CD4-positive, alpha-beta T cell treated with Interleukin-1 beta for 1 hour (primary cell): ENCODE measurements at regions not wholly inside any gene's neighbourhood (a gene's known extent, or its start where the extent isn't known, plus 50 kb on each side); places are given as distances from the start of the nearest gene placed in this dataset.
A peak's percentile ranks its signal among the peaks of the same experiment; 100 is the strongest.

Source experiments
- DNase-seq, 2 donors: peaks; one replicate each; pipeline ENCODE4 v3.0.0-alpha.2; 2020 to 2022

GRCh38 chr1:114342376-114342775 is 168.6 kb downstream of the TRIM33 start:
- DNase-seq: peak; percentile 46 to 54

DNA sequence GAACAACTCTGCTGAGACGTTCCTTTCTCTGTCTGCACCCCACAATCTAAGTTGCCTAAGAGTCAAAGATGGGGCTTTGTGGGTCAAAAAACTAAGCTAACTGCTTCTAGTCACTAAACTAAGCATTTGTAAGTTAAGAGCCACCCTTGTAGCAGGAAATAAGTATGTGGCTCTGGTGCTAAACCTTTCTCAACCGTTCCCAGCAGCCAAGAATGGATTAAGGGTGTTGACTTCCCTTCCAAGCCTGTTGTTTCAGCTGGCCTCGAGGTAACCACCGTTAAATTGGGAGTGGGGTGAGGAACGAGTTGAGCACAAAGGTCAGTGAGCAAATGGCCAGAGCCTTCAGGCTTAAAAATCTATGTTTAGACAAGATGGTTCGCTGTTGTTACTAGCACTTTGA is 169.1 kb downstream of the TRIM33 start:
- peak in 1 of 2 donors; percentile 10 for DNase-seq

- DNase-seq: peak; percentile 42 to 59
Measured at GRCh38 chr1:114341299-114341698, 169.7 kb downstream of the TRIM33 start.

DNA sequence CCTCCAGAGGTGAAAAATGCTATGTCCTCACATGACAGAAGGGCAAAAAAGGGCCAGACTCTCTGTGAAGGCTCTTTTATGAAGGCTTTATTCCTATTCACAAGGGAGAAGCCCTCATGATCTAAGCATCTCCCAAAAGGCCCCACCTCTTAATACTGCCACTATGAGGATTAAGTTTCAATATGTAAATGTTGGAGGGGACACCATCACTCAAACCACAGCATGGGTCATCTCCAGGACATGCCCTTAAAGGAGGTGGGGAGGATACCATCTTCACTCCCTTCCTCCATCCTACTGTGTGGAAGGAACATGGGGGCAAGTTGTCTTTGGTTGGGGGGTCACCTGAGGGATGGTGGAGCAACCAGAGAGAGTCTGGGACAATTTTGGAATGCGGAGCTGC is 170.1 kb downstream of the TRIM33 start:
- no peak for DNase-seq

DNA sequence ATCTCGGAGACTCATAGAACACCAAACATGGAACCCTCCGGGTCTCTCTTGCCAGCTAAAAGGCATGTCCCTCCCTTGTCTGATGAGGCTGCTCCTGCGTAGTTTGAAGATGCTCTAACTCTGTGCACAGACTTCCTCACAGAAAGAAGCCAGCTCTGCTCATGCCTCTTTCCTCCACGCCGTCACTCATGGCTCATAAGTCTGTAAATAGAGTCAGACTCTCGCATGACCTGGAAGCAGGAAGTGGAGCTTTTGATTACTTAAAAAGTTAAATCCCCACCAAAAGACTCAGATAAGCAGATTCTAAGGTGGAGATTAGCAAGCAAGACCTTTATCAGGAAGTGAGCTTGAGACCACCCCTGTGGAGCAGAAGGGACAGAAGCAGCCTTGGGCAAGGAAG is 171.6 kb downstream of the TRIM33 start:
- no peak for DNase-seq

- no peak for DNase-seq
Measured at GRCh38 chr1:114338191-114338890, 172.7 kb downstream of the TRIM33 start.

DNA sequence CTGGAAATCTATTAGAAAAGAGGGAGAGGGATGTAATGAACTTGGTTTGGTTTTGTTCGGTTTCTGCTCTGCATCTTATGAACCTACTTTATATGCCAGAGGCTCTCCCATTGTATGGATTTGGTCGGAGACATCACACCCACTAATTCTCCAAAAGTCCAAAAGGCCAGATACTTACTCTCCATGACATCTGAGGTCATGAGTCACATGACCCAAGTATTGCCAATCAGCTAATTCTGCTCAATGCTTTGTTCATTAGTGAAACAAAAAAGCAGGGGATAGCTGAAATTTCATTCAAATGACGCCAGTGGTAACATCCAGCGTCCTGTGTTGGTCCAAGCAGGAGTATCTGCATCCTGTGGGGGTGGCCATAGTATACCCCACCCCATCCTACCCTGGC is 173.6 kb downstream of the TRIM33 start:
- DNase-seq: no peak

DNA sequence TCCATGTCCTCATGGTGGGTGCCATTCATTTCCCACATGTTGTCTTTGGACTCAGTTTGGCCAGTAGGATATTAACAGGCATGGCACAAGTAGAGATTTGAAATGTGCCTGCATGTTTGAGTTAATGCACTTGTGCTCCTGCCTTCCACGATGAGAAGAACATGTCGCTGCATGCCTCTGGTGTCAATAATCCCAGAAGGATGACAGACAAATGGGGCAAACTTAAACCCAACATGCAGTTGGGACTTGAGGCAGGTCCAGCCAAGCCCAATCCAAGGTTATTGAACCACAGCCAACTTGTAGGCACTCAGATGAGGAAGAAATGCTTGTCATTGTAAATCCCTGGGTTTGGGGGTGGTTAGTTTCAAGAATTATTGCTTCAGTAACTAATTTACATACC is 174.6 kb downstream of the TRIM33 start:
- DNase-seq: no peak

DNA sequence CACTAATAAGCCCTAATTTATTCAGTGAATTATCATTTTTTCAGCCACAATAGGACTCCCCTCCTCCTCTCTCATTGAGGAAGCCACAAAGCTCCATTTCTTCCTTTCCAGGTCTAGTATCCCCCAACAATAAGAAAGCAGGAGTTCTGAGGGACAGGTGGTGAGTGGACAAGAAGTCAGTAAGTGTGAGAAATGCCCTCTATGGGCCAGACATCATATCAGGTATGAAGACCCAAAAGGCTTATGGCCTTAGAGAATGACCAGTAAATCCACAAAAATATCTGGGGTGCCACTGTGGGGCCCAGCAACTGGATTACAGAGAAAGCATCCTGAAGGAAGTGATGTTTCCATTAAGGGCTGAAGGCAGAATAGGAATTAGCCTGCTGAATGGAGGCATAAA is 175.7 kb downstream of the TRIM33 start:
- no peak for DNase-seq

DNA sequence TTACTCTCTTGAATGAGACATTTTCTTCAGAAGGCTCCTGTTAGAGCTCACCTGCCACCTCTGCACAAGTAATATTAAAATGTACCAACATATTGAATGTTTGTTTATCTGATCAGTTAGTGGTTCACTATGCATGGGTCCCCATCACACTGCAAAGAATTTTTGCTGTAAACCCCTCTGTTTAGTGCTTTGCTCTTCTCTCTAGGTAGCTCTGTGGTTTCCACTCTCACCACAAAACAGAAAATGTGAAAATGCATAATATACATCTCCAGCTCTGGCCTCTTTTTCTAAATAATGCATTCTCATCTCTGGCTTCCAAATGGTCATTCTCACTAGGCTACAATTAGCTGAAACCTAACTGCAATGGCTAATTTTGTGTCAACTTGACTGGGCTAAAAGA is 176.7 kb downstream of the TRIM33 start:
- peak in 1 of 2 donors; percentile 8 for DNase-seq

GRCh38 chr1:114333690-114334089 is 177.3 kb downstream of the TRIM33 start:
- DNase-seq: no peak

DNA sequence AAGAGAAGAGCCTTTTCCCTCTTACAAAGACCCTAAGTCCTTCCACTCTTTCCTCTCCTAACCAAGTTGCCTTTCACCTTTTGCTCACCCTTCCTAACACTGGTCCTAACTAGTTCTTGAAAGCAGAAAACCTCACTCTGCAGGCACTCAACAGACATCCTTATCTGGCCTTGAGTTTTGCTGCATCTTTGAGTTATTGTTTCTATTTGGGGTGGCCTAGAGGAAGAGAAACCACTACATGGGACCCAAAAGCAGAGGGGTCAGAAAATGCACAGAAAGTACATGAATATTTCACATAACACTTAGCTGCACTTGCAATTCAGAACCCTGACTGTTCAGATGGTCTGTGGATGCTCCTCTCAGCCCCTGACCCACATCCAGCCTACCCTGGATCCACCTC is 178.3 kb upstream of the SYT6 start:
- DNase-seq: no peak

- DNase-seq: peak; percentile 34 to 42
Measured at GRCh38 chr1:114330451-114330983, 176.8 kb upstream of the SYT6 start.

- no peak for DNase-seq
Measured at GRCh38 chr1:114328361-114328904, 174.8 kb upstream of the SYT6 start.

- DNase-seq: no peak
Measured at GRCh38 chr1:114324662-114324965, 170.9 kb upstream of the SYT6 start.

GRCh38 chr1:114323959-114324661 is 170.4 kb upstream of the SYT6 start:
- no peak for DNase-seq

DNA sequence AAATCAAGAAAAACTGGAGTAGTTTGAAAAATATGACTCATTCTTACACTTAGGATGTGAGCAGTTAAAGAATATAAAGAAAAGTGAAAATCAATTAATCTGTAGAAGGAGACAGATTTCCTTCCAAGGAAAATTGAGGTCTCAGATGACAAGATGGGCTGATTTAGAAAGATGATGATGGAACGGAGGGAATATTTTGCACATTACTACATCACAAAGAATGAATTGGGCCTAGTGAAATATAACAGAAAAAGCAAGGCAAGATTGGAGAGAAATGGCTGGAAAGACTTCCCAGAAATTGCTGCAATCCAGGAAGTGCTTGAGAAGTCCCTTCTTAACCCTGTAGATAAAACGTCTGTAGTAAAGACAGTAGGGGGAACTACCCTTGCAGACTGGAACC is 169.1 kb upstream of the SYT6 start:
- DNase-seq: no peak

DNA sequence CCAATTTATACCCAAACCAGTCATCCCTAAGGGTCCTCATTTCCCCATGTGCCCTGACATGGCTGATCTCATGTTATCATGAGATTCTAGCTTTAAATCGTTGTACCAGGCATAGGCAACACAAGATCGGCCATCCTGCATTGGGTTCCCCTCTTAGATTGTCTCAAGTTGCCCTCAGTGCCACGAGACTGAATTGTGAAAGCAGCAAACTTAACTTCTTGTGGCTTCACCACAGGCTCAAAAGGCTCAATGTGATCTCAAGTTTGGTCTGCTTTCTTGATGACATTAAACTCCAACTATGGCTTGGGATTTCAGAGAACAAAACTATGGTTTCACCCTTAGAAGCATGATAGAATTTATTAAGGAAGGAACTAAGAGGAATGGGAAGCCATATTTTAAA is 168.5 kb upstream of the SYT6 start:
- no peak for DNase-seq

GRCh38 chr1:114320586-114320985 is 166.9 kb upstream of the SYT6 start:
- no peak for DNase-seq

DNA sequence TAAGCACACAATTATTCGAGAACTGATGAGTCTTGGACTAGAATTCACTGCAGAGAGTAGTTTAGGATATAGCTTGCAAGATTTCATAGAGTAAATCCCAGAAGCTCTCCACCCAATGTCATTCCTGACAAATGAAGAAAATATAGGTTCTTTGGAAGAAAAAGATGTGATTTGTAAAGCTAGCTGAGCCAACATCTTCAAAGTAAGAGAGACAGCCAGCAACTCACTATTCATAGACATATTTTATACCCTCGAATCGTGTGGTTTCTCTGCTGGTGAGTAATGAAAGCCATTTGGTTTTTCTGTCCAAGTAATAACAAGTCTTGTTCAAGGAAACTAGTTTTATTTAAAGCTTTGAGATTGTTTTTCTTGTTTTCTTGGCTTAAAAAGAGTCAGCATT is 165.7 kb upstream of the SYT6 start:
- DNase-seq: no peak

GRCh38 chr1:114318961-114319360 is 165.3 kb upstream of the SYT6 start:
- DNase-seq: no peak

DNA sequence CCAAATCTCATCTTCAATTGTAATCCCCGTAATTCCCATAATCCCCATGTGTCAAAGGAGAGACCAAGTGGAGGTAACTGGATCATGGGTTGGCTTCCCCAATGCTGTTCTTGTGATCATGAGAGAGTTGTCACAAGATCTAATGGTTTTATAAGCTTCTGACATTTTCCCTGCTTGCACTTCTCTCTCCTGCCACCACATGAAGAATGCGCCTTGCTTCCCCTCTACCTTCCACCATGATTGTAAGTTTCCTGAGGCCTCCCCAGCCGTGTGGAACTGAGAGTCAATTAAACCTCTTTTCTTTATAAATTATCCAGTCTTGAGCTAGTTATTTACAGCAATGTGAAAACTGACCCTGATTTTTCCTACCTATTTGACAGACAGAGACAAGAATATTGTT is 162.5 kb upstream of the SYT6 start:
- no peak for DNase-seq

- DNase-seq: no peak
Measured at GRCh38 chr1:114315631-114316030, 162.0 kb upstream of the SYT6 start.

DNA sequence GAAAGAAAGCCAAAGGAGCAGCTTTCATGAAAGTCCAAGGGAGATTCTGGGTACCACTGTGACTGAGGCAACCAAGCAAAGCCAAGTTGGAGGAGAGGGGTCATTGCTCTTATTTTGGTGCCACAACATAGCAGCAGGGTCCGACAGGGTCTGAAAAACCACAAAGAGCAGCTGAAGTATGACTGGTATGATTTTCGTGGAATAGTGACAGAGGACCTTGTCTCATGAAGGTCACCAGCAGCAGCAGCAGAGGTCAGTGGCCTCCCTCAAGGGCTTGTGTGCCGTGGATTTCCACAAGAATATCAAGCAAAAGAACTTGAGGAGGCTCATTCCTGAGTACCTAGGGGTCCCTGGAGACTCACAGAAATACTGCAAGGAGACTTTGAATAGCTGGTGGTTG is 160.9 kb upstream of the SYT6 start:
- DNase-seq: no peak
